ENCODE measurements at regions not wholly inside any gene's neighbourhood (a gene's known extent, or its start where the extent isn't known, plus 50 kb on each side); places are given as distances from the start of the nearest gene placed in this dataset.

DNA sequence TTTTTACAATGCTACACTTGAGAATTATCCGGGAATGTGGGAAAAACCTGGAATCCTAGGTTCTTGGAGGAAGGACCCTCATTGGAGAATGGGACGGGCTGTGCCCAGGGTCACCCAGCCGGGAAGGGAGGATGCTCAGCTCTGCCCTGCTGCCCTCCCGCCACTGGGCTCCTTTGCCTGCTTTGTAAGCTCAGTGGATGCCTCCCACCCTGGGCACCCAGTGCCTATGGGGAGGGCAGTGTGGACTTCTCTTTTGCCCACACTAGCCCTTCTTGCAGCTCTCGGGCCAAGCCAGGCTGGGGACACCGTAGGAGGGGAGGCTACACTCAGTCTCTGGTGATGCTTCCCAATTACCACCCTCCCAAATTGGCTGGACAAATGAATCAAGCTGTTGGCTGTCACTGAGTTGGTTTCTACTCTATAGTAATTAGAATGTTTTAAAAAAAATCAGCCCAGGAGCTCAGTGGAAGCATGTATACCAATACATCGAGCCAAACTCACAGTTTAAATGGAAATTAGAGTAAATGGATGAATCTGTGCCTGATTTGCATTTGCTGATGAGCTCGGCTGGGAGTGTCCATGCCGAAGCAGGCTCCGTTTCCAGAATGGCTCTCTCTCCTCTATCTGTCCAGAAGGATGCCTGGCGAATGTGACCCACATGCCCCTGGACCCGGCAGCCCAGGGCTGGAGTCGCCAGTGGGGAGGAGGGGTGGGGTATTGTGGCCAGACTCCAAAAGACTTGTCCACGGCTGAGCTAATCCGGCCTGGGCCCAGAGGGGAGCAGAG lies 317.0 kb downstream of the CTTN start:
- no peak for DNase-seq (ENCODE audit: low read depth in 2 of 2)

DNA sequence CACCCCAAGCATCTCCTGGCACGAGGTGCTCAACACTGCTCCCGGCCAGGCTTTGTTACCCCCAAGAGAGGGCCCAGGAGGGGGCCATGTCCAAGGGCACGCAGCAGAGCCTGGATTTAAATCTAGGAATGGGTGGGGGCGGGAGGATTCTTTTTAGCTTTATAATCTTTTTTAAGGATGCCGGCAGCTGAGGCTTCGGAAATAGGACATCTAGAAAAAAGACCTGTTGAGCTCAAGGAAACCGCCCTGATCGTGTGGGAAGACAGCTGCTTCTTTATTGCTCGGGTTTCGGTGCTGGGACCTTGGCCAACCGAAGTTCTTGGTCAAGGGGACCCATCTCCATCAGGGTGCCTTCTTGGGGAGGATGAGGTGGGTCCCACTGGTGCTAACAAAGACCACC lies 317.9 kb downstream of the CTTN start:
- TF ChIP-seq, protein P1, sequence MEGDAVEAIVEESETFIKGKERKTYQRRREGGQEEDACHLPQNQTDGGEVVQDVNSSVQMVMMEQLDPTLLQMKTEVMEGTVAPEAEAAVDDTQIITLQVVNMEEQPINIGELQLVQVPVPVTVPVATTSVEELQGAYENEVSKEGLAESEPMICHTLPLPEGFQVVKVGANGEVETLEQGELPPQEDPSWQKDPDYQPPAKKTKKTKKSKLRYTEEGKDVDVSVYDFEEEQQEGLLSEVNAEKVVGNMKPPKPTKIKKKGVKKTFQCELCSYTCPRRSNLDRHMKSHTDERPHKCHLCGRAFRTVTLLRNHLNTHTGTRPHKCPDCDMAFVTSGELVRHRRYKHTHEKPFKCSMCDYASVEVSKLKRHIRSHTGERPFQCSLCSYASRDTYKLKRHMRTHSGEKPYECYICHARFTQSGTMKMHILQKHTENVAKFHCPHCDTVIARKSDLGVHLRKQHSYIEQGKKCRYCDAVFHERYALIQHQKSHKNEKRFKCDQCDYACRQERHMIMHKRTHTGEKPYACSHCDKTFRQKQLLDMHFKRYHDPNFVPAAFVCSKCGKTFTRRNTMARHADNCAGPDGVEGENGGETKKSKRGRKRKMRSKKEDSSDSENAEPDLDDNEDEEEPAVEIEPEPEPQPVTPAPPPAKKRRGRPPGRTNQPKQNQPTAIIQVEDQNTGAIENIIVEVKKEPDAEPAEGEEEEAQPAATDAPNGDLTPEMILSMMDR (IDR thresholded peaks at IDR 0.05; ENCODE audit: low read depth, low read length), result no peak
- no peak overlapping the region for H3K4me3 ChIP-seq (replicated peaks in 1 of 2; ENCODE audit: low read depth in 2 of 2, low read length in 2 of 2)
- DNase-seq (ENCODE audit: low read depth in 2 of 2), result no peak

More for the DNA sequence above, 317.0 kb downstream of the CTTN start:
- H3K4me3 ChIP-seq (replicated peaks in 1 of 2; ENCODE audit: low read depth in 2 of 2, low read length in 2 of 2), result no peak overlapping the region
- TF ChIP-seq, protein P1 (IDR thresholded peaks at IDR 0.05; ENCODE audit: low read depth, low read length), result no peak

DNA sequence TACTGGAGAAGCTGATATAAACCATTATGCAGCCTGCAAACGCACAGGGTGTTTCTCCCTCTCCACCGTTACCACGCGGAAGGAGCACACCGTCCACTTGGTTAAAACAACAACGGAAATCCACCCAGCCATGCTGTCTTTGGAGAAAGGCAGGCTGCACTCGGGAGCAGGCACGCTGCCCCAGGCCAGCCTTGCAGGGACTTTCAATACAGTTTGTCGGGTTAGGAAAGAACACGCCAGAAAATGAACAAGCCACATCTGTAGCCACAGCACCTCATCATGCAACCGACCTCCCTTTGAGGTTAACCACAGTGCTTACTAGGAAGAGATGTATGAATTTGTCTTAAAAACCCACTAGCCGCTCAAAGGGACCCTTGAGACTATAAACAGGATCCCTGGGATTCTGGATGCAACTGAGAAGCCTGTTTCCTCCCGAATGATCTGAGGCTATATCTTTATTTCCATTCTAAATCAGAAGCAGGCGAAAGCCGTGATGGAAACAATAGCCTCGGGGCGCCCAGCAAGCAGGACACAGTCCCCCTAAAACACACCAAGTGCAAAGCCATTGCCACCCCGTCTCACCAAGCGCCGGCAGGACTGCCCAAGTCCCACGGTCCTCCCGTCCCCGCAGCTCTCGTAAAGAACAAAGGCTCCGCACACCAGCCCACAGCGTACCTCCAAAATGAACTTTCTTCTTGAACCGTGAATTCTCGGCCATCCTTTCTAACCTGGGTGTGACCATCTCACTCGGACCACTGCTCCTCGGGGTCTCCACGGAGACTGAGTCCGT lies 318.9 kb downstream of the CTTN start:
- TF ChIP-seq, protein P1 (IDR thresholded peaks at IDR 0.05; ENCODE audit: low read depth, low read length), result no peak
- H3K4me3 ChIP-seq (replicated peaks in 1 of 2; ENCODE audit: low read depth in 2 of 2, low read length in 2 of 2), result no peak overlapping the region

DNA sequence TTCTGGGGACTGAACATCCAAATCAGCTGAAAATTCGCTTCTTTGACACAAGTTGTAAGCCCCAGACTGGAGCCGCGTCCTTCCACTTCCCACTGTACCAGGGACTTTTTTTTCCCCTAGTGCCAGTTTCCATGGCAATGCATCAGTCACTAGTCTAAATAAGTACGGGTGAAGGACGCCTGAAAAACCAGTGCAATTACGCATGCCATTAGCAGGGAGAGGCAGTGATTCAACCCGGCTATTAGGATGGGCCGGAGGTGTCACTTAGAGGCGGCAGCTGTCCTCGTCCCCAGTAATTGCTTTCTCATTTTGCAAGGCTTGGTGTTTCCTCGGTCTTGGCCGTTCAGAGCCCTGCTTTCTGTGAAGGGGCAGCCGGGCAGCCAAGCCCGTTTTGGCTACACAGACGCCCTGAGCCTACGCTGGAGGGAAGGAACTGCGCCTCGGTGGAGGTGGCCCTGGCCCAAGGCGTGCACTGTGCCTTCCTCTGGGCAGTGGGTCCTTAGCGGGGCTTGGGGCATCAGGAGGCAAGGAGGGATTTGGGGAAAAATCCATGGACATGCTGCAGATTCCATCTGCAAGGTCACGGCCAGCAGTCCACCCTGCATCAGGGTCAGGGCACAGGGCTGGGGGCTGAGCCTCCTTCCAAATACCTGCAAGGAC lies 319.7 kb downstream of the CTTN start:
- no peak overlapping the region for H3K4me3 ChIP-seq (replicated peaks in 1 of 2; ENCODE audit: low read depth in 2 of 2, low read length in 2 of 2)
- no peak for DNase-seq (ENCODE audit: low read depth in 2 of 2)
- TF ChIP-seq, protein P1 (IDR thresholded peaks at IDR 0.05; ENCODE audit: low read depth, low read length), result no peak

More for the DNA sequence above, 318.9 kb downstream of the CTTN start:
- DNase-seq (ENCODE audit: low read depth in 2 of 2), result no peak

DNA sequence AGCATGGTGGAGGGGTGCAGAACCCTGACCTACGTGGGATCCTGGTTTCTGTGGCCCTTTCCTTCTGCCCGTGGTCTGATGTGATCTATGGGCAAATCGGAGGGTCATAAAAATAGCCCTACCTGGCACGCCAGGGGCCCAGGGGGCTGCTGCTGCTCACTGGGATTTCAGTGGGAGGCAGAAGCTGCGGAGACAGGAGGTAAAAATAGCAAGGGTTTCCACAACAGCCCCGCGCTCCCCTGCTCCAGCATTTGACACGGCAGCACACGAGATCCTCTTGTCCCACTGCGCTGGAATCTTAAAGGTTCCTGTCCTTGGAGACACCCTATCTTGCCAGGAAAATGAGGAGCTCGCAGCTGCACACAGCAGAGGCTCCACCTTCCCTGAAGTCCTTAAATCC lies 321.2 kb downstream of the CTTN start:
- no peak for DNase-seq (ENCODE audit: low read depth in 2 of 2)
- TF ChIP-seq, protein P1 (IDR thresholded peaks at IDR 0.05; ENCODE audit: low read depth, low read length), result no peak
- H3K4me3 ChIP-seq (replicated peaks in 1 of 2; ENCODE audit: low read depth in 2 of 2, low read length in 2 of 2), result no peak overlapping the region

DNA sequence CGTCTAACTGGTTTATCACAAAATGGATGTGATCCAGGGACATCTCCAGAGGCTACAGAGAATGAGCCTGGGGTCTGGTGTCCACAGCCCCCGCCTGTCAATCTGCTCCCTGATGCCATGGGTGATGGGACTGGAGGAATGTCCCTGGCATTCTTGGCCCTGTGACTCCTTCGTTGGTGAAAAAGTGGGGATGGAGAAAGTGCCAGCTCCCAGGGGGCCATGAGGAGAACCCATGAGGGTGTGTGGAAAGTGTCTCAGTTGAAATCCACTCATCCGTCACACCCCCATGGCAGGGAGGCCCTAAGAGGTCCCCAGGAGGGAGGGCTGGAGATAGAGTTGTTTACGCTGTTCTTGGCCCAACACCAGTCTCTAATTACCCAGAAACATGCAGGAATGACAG lies 322.0 kb downstream of the CTTN start:
- H3K4me3 ChIP-seq (replicated peaks in 1 of 2; ENCODE audit: low read depth in 2 of 2, low read length in 2 of 2), result no peak overlapping the region
- TF ChIP-seq, protein P1 (IDR thresholded peaks at IDR 0.05; ENCODE audit: low read depth, low read length), result no peak
- DNase-seq (ENCODE audit: low read depth in 2 of 2), result no peak

Measured in cardiac fibroblast (primary cell).